K562 (cell line): ENCODE measurements at regions not wholly inside any gene's neighbourhood (a gene's known extent, or its start where the extent isn't known, plus 50 kb on each side); places are given as distances from the start of the nearest gene placed in this dataset.
A peak's percentile ranks its signal among the peaks of the same experiment; 100 is the strongest.

Source experiments
- ATAC-seq: fragments of 200-7000 bp; cut with Tn5 transposase; 3 replicates; pipeline ENCODE4 v1.9.1; 2020; ENCODE audit warnings: moderate library complexity
- BruUV-seq: library from RNA; stranded (reverse); fragments of 400-500 nt; replicated peaks from 2 replicates; lab custom pipeline; 2021; lab: Mats Ljungman, UMichigan
- CTCF ChIA-PET: fragments of 300-600 bp; formaldehyde crosslinking; extraction: SDS; loops from one replicate; lab custom pipeline; 2021; ENCODE audit warnings: low intra/inter-chr PET ratio; lab: Yijun Ruan, JAX
- POLR2A ChIA-PET: fragments of 300-600, 350-650 bp; sonication (Branson Sonifier 250); formaldehyde crosslinking; extraction: SDS; loops from one replicate; lab custom pipeline; 2021; ENCODE audit warnings: antibody characterized with exemption, inconsistent platforms; lab: Yijun Ruan, JAX
- DNase-seq, 4 experiments: peaks; one replicate each; pipeline versions ENCODE4 v3.0.0 to v3.0.0-alpha.2; 2011 to 2018; ENCODE audit warnings: low spot score in 3 of 4, mixed read lengths in 3 of 4; ENCODE audit errors: extremely low read depth in 1 of 4
- FAIRE-seq: peaks from 2 replicates; lab custom pipeline; 2011; peaks lifted over from hg19 to GRCh38; lab: Jason Lieb, UNC
- H2AFZ ChIP-seq: 2 replicates; pipeline ENCODE4 v1.6.0; 2011; ENCODE audit warnings: low read depth, low read length, control low read depth, inconsistent platforms
- H3K27ac ChIP-seq: fragments of 200-600 bp; 3 replicates; pipeline ENCODE4 v1.8.0; 2011; ENCODE audit warnings: low read depth, mild to moderate bottlenecking, control low read depth, inconsistent platforms, low read length, moderate library complexity, mixed read lengths; ENCODE audit errors: extremely low read depth
- H3K27me3 ChIP-seq, 2 experiments: fragments of 300-600 bp in 1 of 2; 2 replicates in 1 of 2; 3 replicates in 1 of 2; pipeline versions ENCODE4 v1.6.0 to v1.8.0; 2011; ENCODE audit warnings: inconsistent platforms in 2 of 2, low read length in 2 of 2, mild to moderate bottlenecking in 1 of 2, mixed read lengths in 1 of 2, moderate library complexity in 1 of 2; ENCODE audit not compliant: control insufficient read depth in 2 of 2, insufficient read depth in 2 of 2
- H3K36me3 ChIP-seq: fragments of 300-600 bp; 3 replicates; pipeline ENCODE4 v1.8.0; 2011; ENCODE audit warnings: mild to moderate bottlenecking, low read length, inconsistent platforms; ENCODE audit not compliant: control insufficient read depth, insufficient read depth
- H3K4me1 ChIP-seq, 2 experiments: fragments of 200-600 bp in 1 of 2; replicated peaks in 1 of 2; 2 replicates in 1 of 2; 3 replicates in 1 of 2; pipeline versions ENCODE4 v1.5.1 to v1.8.0; 2011; ENCODE audit warnings: inconsistent platforms in 2 of 2, low read length in 2 of 2, mild to moderate bottlenecking in 1 of 2, mixed read lengths in 1 of 2, moderate library complexity in 1 of 2; ENCODE audit not compliant: control insufficient read depth in 2 of 2, insufficient read depth in 2 of 2
- H3K4me2 ChIP-seq: 2 replicates; pipeline ENCODE4 v1.6.1; 2011; ENCODE audit warnings: low read length, control low read depth, inconsistent platforms, mixed read lengths; ENCODE audit not compliant: insufficient read depth
- H3K4me3 ChIP-seq: fragments of 200-600 bp; sonication (generic), shearing (Covaris generic); 2 replicates; pipeline ENCODE4 v1.5.1; 2016; ENCODE audit warnings: control low read depth, inconsistent platforms
- H3K79me2 ChIP-seq: fragments of 200-600 bp; 3 replicates; pipeline ENCODE4 v1.8.0; 2011; ENCODE audit warnings: low read length, inconsistent platforms; ENCODE audit not compliant: control insufficient read depth, insufficient read depth
- H3K9ac ChIP-seq, 2 experiments: 2 replicates each; pipeline versions ENCODE4 v1.6.0 to v1.6.1; 2011; ENCODE audit warnings: low read depth in 2 of 2, low read length in 2 of 2, control low read depth in 1 of 2, inconsistent platforms in 1 of 2, mild to moderate bottlenecking in 1 of 2, mixed read lengths in 1 of 2; ENCODE audit not compliant: insufficient read depth in 1 of 2
- H3K9me1 ChIP-seq: one replicate; pipeline ENCODE4 v1.6.0; 2011; ENCODE audit warnings: inconsistent platforms, mild to moderate bottlenecking, low read length, moderate library complexity; ENCODE audit not compliant: control insufficient read depth, insufficient read depth
- H3K9me3 ChIP-seq: replicated peaks from 2 replicates; pipeline ENCODE4 v1.5.1; 2011; ENCODE audit warnings: low read depth, low read length, inconsistent platforms; ENCODE audit not compliant: control insufficient read depth, insufficient read depth
- H4K20me1 ChIP-seq: replicated peaks from 2 replicates; pipeline ENCODE4 v1.6.1; 2011; ENCODE audit warnings: low read length, inconsistent platforms, mixed read lengths; ENCODE audit not compliant: control insufficient read depth, insufficient read depth
- ARID1B ChIP-seq: fragments of 450-650 bp; IDR thresholded peaks from 2 replicates; pipeline ENCODE4 v1.6.1; 2016; ENCODE audit warnings: antibody characterized with exemption, mild to moderate bottlenecking, inconsistent platforms
- ARNT ChIP-seq, 2 experiments: fragments of 450-650 bp; IDR thresholded peaks; 2 replicates each; pipeline ENCODE4 v1.6.1; 2016; ENCODE audit warnings: mild to moderate bottlenecking in 1 of 2
- CBFA2T2 ChIP-seq: fragments of 450-650 bp; conservative IDR thresholded peaks from 2 replicates; pipeline ENCODE4 v1.6.1; 2017; ENCODE audit warnings: mild to moderate bottlenecking
- CBFA2T3 ChIP-seq: fragments of 450-650 bp; IDR thresholded peaks from 2 replicates; pipeline ENCODE4 v1.6.1; 2017
- COPS2 ChIP-seq: fragments of 450-650 bp; conservative IDR thresholded peaks from 2 replicates; pipeline ENCODE4 v1.6.1; 2016; ENCODE audit warnings: mild to moderate bottlenecking, moderate library complexity
- HNRNPLL ChIP-seq: fragments of 200-400 bp; formaldehyde crosslinking; IDR thresholded peaks from 2 replicates; pipeline ENCODE4 v1.6.1; 2017; ENCODE audit warnings: low read length, low read depth, mild to moderate bottlenecking; ENCODE audit not compliant: poor library complexity, severe bottlenecking
- IFI16 ChIP-seq: fragments of 250-450 bp; sonication (Bioruptor Pico); IDR thresholded peaks from 2 replicates; pipeline ENCODE4 v2.1.2; 2022; ENCODE audit warnings: mild to moderate bottlenecking, inconsistent platforms
- MTA2 ChIP-seq: fragments of 450-650 bp; IDR thresholded peaks from 2 replicates; pipeline ENCODE4 v1.6.1; 2016; ENCODE audit warnings: low read depth
- NFIC ChIP-seq: fragments of 450-650 bp; IDR thresholded peaks from 2 replicates; pipeline ENCODE4 v1.6.1; 2017; ENCODE audit warnings: mild to moderate bottlenecking, inconsistent platforms
- SRSF7 ChIP-seq: fragments of 200-400 bp; formaldehyde crosslinking; optimal IDR thresholded peaks from 2 replicates; pipeline ENCODE3; 2017; ENCODE audit warnings: mild to moderate bottlenecking, low read depth, low read length
- TAL1 ChIP-seq: fragments of 450-650 bp; IDR thresholded peaks from 2 replicates; pipeline ENCODE4 v1.6.1; 2016; ENCODE audit warnings: mild to moderate bottlenecking
- TCFL5 ChIP-seq: fragments of 250-450 bp; sonication (Bioruptor Pico); conservative IDR thresholded peaks from 2 replicates; pipeline ENCODE4 v1.6.1; 2021; ENCODE audit warnings: mild to moderate bottlenecking, moderate library complexity, matching md5 sums
- WGBS: fragments of 100-300 bp; shearing (Covaris generic); methylation state at CpG from one replicate; pipeline ENCODE4 v1.1.6; 2016; ENCODE audit warnings: low coverage, mixed read lengths; ENCODE audit not compliant: insufficient coverage; ENCODE audit errors: missing lambda C conversion rate; 5-methylcytosine and 5-hydroxymethylcytosine counted together
- in situ Hi-C: fragments of 300-500 bp; cut with MboI; formaldehyde crosslinking; loops from 4 replicates; pipeline ENCODE4 v1.15.0; 2018; ENCODE audit warnings: inconsistent platforms, mixed read lengths
- intact Hi-C: fragments of 100-400 bp; cut with micrococcal nuclease; formaldehyde crosslinking; loops from 2 replicates; pipeline ENCODE4 v1.14.2; 2022

DNA sequence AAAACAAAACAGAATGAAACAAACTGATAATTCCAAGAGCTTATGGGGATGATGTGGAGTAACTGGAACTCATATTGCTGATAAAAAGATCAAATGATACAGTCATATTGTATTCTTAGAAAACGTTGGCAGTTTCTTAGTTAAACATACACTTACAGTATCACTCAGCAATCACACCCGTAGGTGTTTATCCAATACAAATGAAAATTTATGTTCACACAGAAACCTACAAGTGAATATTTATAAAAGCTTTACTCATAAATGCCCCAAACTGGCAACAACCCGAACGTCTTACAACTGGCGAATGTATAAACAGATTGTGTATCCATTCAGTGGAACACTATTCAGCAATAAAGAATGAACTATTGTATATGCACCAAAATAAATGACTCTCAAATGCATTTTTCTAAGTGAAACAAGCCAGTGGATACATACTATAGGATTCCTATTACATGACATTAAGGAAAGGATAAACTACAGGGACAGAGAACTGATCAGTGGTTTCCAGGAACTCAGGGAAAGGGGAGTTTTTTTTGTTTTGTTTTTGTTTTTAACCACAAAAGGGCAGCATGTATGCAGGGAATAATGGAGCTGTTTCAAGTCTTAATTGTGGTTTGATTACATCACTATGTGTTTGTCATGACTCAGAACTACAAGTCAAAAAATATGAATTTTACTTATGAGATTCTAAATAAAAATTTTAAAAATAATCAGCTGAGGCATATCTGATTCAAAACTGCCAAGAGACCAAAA lies 71.8 kb upstream of the NDUFB4 start:
- Histone ChIP-seq H3K9me1 (no peaks in the 10 kb centered on the region), H3K36me3 (no peaks in the 10 kb centered on the region), H3K9me3 (no peaks in the 10 kb centered on the region), H3K27ac (no peak overlapping the region), H3K4me2 (no peak overlapping the region), H3K27me3 (no peaks in the 10 kb centered on the region), H3K79me2 (no peaks in the 10 kb centered on the region), H3K9ac (no peak overlapping the region), H3K4me3 (no peak overlapping the region), H3K4me1 (no peaks in the 10 kb centered on the region), H4K20me1 (no peaks in the 10 kb centered on the region), H2AFZ (no peak overlapping the region)
- ChIA-PET CTCF (no interaction called here), POLR2A (no interaction called here)
- FAIRE-seq (no peak), DNase-seq (no peak), ATAC-seq (no peak)
- TF ChIP-seq MTA2 = no peak
- no peak for TF ChIP-seq HNRNPLL
- no peak for TF ChIP-seq TCFL5 (CRISPR knock-in tag)
- no TSS peak for BruUV-seq
- intact Hi-C loops (no loop called here), in situ Hi-C loops (no loop called here)
- WGBS = 0% methylated on average over 5 of the region's 5 CpGs

DNA sequence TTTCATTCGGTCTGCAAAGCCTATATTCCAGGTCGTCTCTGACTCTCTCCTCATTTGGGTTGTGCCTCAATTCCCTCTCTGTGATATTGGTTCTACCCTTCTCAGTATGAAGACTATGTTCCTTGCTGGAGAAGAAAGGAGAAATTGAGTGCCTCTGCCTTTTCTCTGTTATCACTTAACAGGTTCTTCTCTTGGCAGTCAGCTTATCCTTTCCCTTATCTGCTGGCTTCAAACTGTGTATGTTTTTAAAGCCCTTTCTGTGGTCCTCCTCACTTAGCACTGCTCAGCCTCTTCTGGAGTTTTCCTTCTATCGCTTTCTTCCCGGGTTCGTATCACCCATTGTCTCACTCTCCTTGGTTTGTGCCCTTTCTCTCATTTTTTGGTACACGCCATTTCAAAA lies 65.3 kb upstream of the FSTL1 start:
- H3K79me2 ChIP-seq = no peaks in the 10 kb centered on the region
- H3K9me3 ChIP-seq = no peaks in the 10 kb centered on the region
- no peaks in the 10 kb centered on the region for H3K36me3 ChIP-seq
- no peaks in the 10 kb centered on the region; the same call in 1 of the 2 replicates for H4K20me1 ChIP-seq
- no peak overlapping the region for H2AFZ ChIP-seq
- no peak overlapping the region for H3K27ac ChIP-seq
- H3K4me2 ChIP-seq = no peak overlapping the region
- in situ Hi-C loops (no loop called here), intact Hi-C loops (no loop called here)
- DNase-seq (peak in 1 of 4 experiments; percentile 14), ATAC-seq (no peak), FAIRE-seq (no peak)
- no peaks in the 10 kb centered on the region for H3K9me1 ChIP-seq
- TF ChIP-seq ARID1B = peak; percentile 32; the same call in 1 of the 2 replicates
- TF ChIP-seq CBFA2T3 = peak; percentile 26; the same call in 1 of the 2 replicates
- no peak for TF ChIP-seq ARNT (IDR thresholded peaks at IDR 0.05)
- no peak for TF ChIP-seq IFI16 (CRISPR knock-in tag)
- no peak for TF ChIP-seq SRSF7
- 0 out of 2 replicates have a peak, but pooled peaks have one; percentile 41 for TF ChIP-seq NFIC
- TF ChIP-seq COPS2 = no peak
- TF ChIP-seq CBFA2T2 = 0 out of 2 replicates have a peak, but pooled peaks have one; percentile 7
- peak; percentile 17; the same call in 1 of the 2 replicates for TF ChIP-seq TAL1
- H3K4me1 ChIP-seq = no peaks in the 10 kb centered on the region
- ChIA-PET POLR2A (no interaction called here), CTCF (no interaction called here)
- WGBS = 3% methylated on average over 6 of the region's 6 CpGs
- H3K27me3 ChIP-seq = no peaks in the 10 kb centered on the region
- no TSS peak for BruUV-seq
- no peak overlapping the region for H3K9ac ChIP-seq
- no peak overlapping the region for H3K4me3 ChIP-seq
